Heart left ventricle (tissue), 13 donors: ENCODE measurements at regions not wholly inside any gene's neighbourhood (a gene's known extent, or its start where the extent isn't known, plus 50 kb on each side); places are given as distances from the start of the nearest gene placed in this dataset.

Experiments
- CTCF ChIP-seq, 12 donors: fragments of 200-600 bp; sonication (generic) in 4 of 12; IDR thresholded peaks; one replicate each; pipeline versions ENCODE4 v1.5.0 to v1.8.0; 2018 to 2022; ENCODE audit warnings: antibody characterized with exemption in 12 of 12, mild to moderate bottlenecking in 5 of 12
- POLR2A ChIP-seq, 2 donors: fragments of 450-650 bp; IDR thresholded peaks; one replicate each; pipeline ENCODE4 v1.6.1; 2017; ENCODE audit warnings: antibody characterized with exemption in 2 of 2, mild to moderate bottlenecking in 2 of 2, moderate library complexity in 2 of 2
- donor health status: ischemic (EF 13 %, LVEDD 7.1; RV severe dilation, severe dysfunction).
- donor health status: DM: no; HTN: yes; CAD: no.
- donor health status: DM: no; HTN: no; CAD: no.
- donor health status: ischemic (EF 25% LVEDD 6.9; RV normal size, moderate dysfunction).
- donor health status: ischemic (EF 25% LVEDD 5.7; RV mildly dilated, moderate dysfunction).
- donor health status: ischemic (EF 35%, LVEDD 5.7; RV mildly dilated, moderate dysfunction).
- donor health status: nonischemic (EF 11% LVEDD 7.7; RV severe dilation, severe dysfunction).
- donor health status: DM: yes; HTN: yes; CAD: no.
- donor health status: PGD.
- donor health status: ischemic (EF 29% LVEDD 5.4; RV normal size, mild dysfunction).
- donor health status: nonischemic (EF 23%, LVEDD 6.1; RV moderate dilation, normal function).

- TF ChIP-seq CTCF (IDR thresholded peaks at IDR 0.05) = no peak
- TF ChIP-seq POLR2A (IDR thresholded peaks at IDR 0.05) = no peak
Observed at GRCh38 chr9:8070779-8071444, 271.3 kb upstream of the DMAC1 start.
